Endothelial cell of umbilical vein (primary cell): ENCODE measurements at regions not wholly inside any gene's neighbourhood (a gene's known extent, or its start where the extent isn't known, plus 50 kb on each side); places are given as distances from the start of the nearest gene placed in this dataset.

Experiments
- BruUV-seq: library from RNA; stranded (reverse); fragments of 400-500 nt; replicated peaks from 2 replicates; lab custom pipeline; 2021; lab: Mats Ljungman, UMichigan
- CTCF ChIA-PET: fragments of 300-600, 350-600 bp; sonication (Branson Sonifier 250); formaldehyde crosslinking; loops from one replicate; lab custom pipeline; 2021; ENCODE audit warnings: antibody characterized with exemption, inconsistent platforms; lab: Charles Lee
- POLR2A ChIA-PET: fragments of 300-600, 350-600 bp; sonication (Branson Sonifier 250); formaldehyde crosslinking; loops from one replicate; lab custom pipeline; 2021; ENCODE audit warnings: antibody characterized with exemption, inconsistent platforms; lab: Charles Lee
- DNase-seq: peaks from one replicate; pipeline ENCODE4 v3.0.0-alpha.2; 2011; ENCODE audit warnings: low read depth, low spot score
- FAIRE-seq: peaks from 2 replicates; lab custom pipeline; 2011; peaks lifted over from hg19 to GRCh38; lab: Jason Lieb, UNC
- H2AFZ ChIP-seq: 2 replicates; pipeline ENCODE4 v1.6.0; 2012; ENCODE audit warnings: low read depth, low read length, control low read depth, inconsistent platforms
- H3K27ac ChIP-seq: 2 replicates; pipeline ENCODE4 v1.5.1; 2011; ENCODE audit warnings: low read depth, mild to moderate bottlenecking, control low read depth, low read length, moderate library complexity; ENCODE audit not compliant: insufficient read depth
- H3K27me3 ChIP-seq, 2 experiments: 2 replicates each; pipeline versions ENCODE4 v1.6.0 to v1.6.1; 2011; ENCODE audit warnings: low read length in 2 of 2, mixed read lengths in 1 of 2; ENCODE audit not compliant: control insufficient read depth in 2 of 2, insufficient read depth in 2 of 2
- H3K36me3 ChIP-seq, 2 experiments: 2 replicates in 1 of 2; 3 replicates in 1 of 2; pipeline ENCODE4 v1.5.1; 2011; ENCODE audit warnings: low read length in 2 of 2, mild to moderate bottlenecking in 1 of 2, moderate library complexity in 1 of 2; ENCODE audit not compliant: control insufficient read depth in 2 of 2, insufficient read depth in 2 of 2; ENCODE audit errors: extremely low read depth in 1 of 2
- H3K4me1 ChIP-seq: 3 replicates; pipeline ENCODE4 v1.5.1; 2011; ENCODE audit warnings: mild to moderate bottlenecking, low read length; ENCODE audit not compliant: control insufficient read depth, insufficient read depth; ENCODE audit errors: extremely low read depth
- H3K4me2 ChIP-seq: 2 replicates; pipeline ENCODE4 v1.6.1; 2011; ENCODE audit warnings: low read length, control low read depth, mixed read lengths; ENCODE audit not compliant: insufficient read depth
- H3K4me3 ChIP-seq, 3 experiments: fragments of 200-600 bp in 1 of 3; sonication (generic), shearing (Covaris generic) in 1 of 3; replicated peaks in 1 of 3; 2 replicates each; pipeline ENCODE4 v1.5.1; 2011 to 2016; ENCODE audit warnings: control low read depth in 3 of 3, low read length in 3 of 3, mild to moderate bottlenecking in 2 of 3, inconsistent platforms in 1 of 3, low read depth in 1 of 3, moderate library complexity in 1 of 3; ENCODE audit not compliant: insufficient read depth in 1 of 3
- H3K79me2 ChIP-seq: 2 replicates; pipeline ENCODE4 v1.6.0; 2012; ENCODE audit warnings: low read length, inconsistent platforms; ENCODE audit not compliant: control insufficient read depth, insufficient read depth
- H3K9ac ChIP-seq: replicated peaks from 2 replicates; pipeline ENCODE3; 2011; ENCODE audit warnings: low read length, control low read depth; ENCODE audit not compliant: insufficient read depth; ENCODE audit errors: extremely low read depth
- H3K9me1 ChIP-seq: replicated peaks from 3 replicates; pipeline ENCODE4 v1.6.0; 2011; ENCODE audit warnings: mild to moderate bottlenecking, low read length; ENCODE audit not compliant: control insufficient read depth, insufficient read depth; ENCODE audit errors: extremely low read depth
- H3K9me3 ChIP-seq: replicated peaks from 2 replicates; pipeline ENCODE4 v1.5.1; 2012; ENCODE audit warnings: low read length, inconsistent platforms; ENCODE audit not compliant: control insufficient read depth, insufficient read depth
- H4K20me1 ChIP-seq: replicated peaks from 2 replicates; pipeline ENCODE3; 2011; ENCODE audit warnings: mild to moderate bottlenecking, low read length; ENCODE audit not compliant: control insufficient read depth, insufficient read depth; ENCODE audit errors: extremely low read depth
- EZH2 ChIP-seq: IDR thresholded peaks from 2 replicates; pipeline ENCODE4 v1.6.1; 2012; ENCODE audit warnings: borderline replicate concordance, low read depth, mild to moderate bottlenecking, moderate library complexity, low read length, inconsistent platforms; ENCODE audit not compliant: severe bottlenecking
- FOS ChIP-seq: IDR thresholded peaks from 2 replicates; pipeline ENCODE4 v1.6.1; 2011; ENCODE audit warnings: mild to moderate bottlenecking, low read length, moderate library complexity, borderline replicate concordance; ENCODE audit not compliant: insufficient read depth
- GATA2 ChIP-seq: IDR thresholded peaks from 2 replicates; pipeline ENCODE4 v1.7.0; 2011; ENCODE audit warnings: low read depth, mild to moderate bottlenecking, moderate library complexity, mixed read lengths, low read length; ENCODE audit not compliant: insufficient read length, insufficient read depth
- JUN ChIP-seq: IDR thresholded peaks from 2 replicates; pipeline ENCODE4 v1.6.1; 2011; ENCODE audit warnings: borderline replicate concordance, low read depth; ENCODE audit not compliant: insufficient read length, insufficient read depth
- MYC ChIP-seq: IDR thresholded peaks from one replicate; pipeline ENCODE4 v1.6.1; 2011; ENCODE audit warnings: mild to moderate bottlenecking, low read depth, low read length
- POLR2A ChIP-seq: IDR thresholded peaks from 2 replicates; pipeline ENCODE4 v1.6.1; 2012; ENCODE audit warnings: low read depth, mild to moderate bottlenecking, control low read depth, low read length
- POLR2AphosphoS5 ChIP-seq: IDR thresholded peaks from 2 replicates; pipeline ENCODE4 v1.6.1; 2012; ENCODE audit warnings: low read depth, mild to moderate bottlenecking, control low read depth, low read length, moderate library complexity; ENCODE audit not compliant: insufficient read depth
- dilution Hi-C: fragments of 300-500 bp; cut with MboI; formaldehyde crosslinking; loops from one replicate; pipeline ENCODE4 v1.15.0; 2019; ENCODE audit warnings: low sequenced_read_pairs; ENCODE audit not compliant: extremely low pct_ligation_motif_present
- intact Hi-C: fragments of 100-400 bp; cut with micrococcal nuclease; formaldehyde crosslinking; loops from one replicate; pipeline ENCODE4 v1.10.0; 2022
- TF ChIP-seq, protein P1 (sequence below), 2 donors: IDR thresholded peaks; 1 replicate in 1 of 2; 2 replicates in 1 of 2; pipeline ENCODE4 v1.5.1; 2011; ENCODE audit warnings: low read length in 2 of 2, mild to moderate bottlenecking in 2 of 2, moderate library complexity in 2 of 2, control low read depth in 1 of 2, inconsistent platforms in 1 of 2, low read depth in 1 of 2; ENCODE audit not compliant: insufficient read depth in 1 of 2; ENCODE audit errors: extremely low read depth in 1 of 2
- TF ChIP-seq, protein P2 (sequence below): IDR thresholded peaks from 2 replicates; pipeline ENCODE4 v1.6.1; 2011; ENCODE audit not compliant: insufficient read depth, insufficient read length

DNA sequence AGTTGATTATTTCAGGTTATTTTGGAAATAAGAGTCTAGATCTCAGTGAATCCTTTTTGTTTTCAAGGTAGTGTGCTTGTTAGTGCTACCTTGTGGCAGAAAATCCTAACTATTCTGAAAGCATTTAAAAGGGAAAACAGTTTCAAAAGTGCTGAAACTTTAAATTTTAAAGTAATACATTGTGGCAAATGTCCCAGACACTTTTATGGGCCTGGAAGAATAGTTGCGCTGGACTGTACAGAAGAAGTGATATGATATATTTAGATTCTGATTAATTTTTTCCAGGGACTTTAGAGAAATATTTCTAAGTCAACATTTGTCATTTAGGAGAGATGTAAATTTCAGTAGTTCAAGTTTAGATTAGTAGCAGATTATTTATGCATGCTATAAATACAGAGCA, 96.7 kb upstream of the BMP5 start:
- no TSS peak for BruUV-seq
- peaks cover 3% of the 10 kb centered on the region for H3K4me1 ChIP-seq
- dilution Hi-C loops, result no loop called here
- no peaks in the 10 kb centered on the region for H3K9me1 ChIP-seq
- H3K27ac ChIP-seq, result no peak overlapping the region
- no peak overlapping the region for H2AFZ ChIP-seq
- no peak for FAIRE-seq
- H3K27me3 ChIP-seq, result no peaks in the 10 kb centered on the region
- H3K79me2 ChIP-seq, result no peaks in the 10 kb centered on the region
- intact Hi-C loops, result no loop called here
- H3K9ac ChIP-seq, result no peak overlapping the region
- CTCF ChIA-PET, result no interaction called here
- H3K4me3 ChIP-seq, result no peak overlapping the region
- no peak overlapping the region for H3K4me2 ChIP-seq
- TF ChIP-seq, protein P1, sequence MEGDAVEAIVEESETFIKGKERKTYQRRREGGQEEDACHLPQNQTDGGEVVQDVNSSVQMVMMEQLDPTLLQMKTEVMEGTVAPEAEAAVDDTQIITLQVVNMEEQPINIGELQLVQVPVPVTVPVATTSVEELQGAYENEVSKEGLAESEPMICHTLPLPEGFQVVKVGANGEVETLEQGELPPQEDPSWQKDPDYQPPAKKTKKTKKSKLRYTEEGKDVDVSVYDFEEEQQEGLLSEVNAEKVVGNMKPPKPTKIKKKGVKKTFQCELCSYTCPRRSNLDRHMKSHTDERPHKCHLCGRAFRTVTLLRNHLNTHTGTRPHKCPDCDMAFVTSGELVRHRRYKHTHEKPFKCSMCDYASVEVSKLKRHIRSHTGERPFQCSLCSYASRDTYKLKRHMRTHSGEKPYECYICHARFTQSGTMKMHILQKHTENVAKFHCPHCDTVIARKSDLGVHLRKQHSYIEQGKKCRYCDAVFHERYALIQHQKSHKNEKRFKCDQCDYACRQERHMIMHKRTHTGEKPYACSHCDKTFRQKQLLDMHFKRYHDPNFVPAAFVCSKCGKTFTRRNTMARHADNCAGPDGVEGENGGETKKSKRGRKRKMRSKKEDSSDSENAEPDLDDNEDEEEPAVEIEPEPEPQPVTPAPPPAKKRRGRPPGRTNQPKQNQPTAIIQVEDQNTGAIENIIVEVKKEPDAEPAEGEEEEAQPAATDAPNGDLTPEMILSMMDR (IDR thresholded peaks at IDR 0.05; ENCODE audit: extremely low read depth in 1 of 2, insufficient read depth in 1 of 2, low read depth in 1 of 2, low read length in 2 of 2), result no peak
- TF ChIP-seq GATA2, result no peak
- TF ChIP-seq JUN, result no peak
- no peak for TF ChIP-seq POLR2AphosphoS5
- no peak for TF ChIP-seq POLR2A
- TF ChIP-seq FOS, result no peak
- no peak for TF ChIP-seq MYC
- TF ChIP-seq, protein P2, sequence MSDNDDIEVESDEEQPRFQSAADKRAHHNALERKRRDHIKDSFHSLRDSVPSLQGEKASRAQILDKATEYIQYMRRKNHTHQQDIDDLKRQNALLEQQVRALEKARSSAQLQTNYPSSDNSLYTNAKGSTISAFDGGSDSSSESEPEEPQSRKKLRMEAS, result no peak
- TF ChIP-seq EZH2, result no peak
- H3K36me3 ChIP-seq, result no peaks in the 10 kb centered on the region
- H3K9me3 ChIP-seq, result no peaks in the 10 kb centered on the region
- no peak for DNase-seq
- H4K20me1 ChIP-seq, result no peaks in the 10 kb centered on the region
- POLR2A ChIA-PET, result no interaction called here
